Prostate gland (tissue), 2 donors: ENCODE measurements at regions not wholly inside any gene's neighbourhood (a gene's known extent, or its start where the extent isn't known, plus 50 kb on each side); places are given as distances from the start of the nearest gene placed in this dataset.

Experiments used
- CTCF ChIP-seq, 4 experiments: fragments of 200-600 bp in 2 of 4; fragments of 450-650 bp in 2 of 4; sonication (generic) in 2 of 4; IDR thresholded peaks; 1 replicate in 3 of 4; 2 replicates in 1 of 4; pipeline ENCODE4 v1.5.1; 2016 to 2019; ENCODE audit warnings: antibody characterized with exemption in 4 of 4, mild to moderate bottlenecking in 2 of 4, moderate library complexity in 2 of 4
- POLR2A ChIP-seq: fragments of 450-650 bp; IDR thresholded peaks from one replicate; pipeline ENCODE4 v1.6.1; 2016; ENCODE audit warnings: antibody characterized with exemption, mild to moderate bottlenecking

- TF ChIP-seq CTCF (IDR thresholded peaks at IDR 0.05) (no peak), POLR2A (no peak)
Observed at GRCh38 chr12:22808860-22809259, 183.9 kb downstream of the ETNK1 start.
